ENCODE measurements at regions not wholly inside any gene's neighbourhood (a gene's known extent, or its start where the extent isn't known, plus 50 kb on each side); places are given as distances from the start of the nearest gene placed in this dataset.

DNA sequence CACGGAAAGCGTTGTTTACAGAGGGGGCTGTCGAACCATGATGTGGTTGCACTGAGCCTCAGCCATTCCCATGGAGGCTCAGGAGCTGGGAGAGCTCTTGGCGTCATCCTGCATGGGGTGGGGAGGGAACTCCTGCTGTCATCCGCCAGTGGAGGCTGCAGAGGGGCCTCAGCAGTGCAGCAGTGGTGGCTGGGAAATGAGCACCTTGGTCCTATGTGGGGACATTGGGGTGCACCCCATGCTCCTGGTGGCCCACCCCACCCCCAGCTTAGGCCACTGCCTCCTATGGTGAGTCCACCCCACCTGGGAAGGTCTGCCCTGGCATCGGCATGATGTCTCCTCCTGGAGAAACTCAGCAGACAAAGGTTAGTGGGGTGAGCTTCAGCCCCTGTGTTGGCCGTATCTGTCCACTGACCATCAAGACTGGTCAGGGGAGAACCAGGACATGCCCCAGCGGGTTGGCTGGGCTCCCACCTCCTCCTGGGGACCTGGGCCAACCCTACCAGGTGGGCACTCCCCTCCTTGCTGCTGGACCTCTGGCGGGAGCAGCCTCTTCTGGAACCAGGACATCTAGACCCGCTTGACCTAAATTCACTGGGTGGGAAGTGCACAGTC is 67.8 kb upstream of the HDAC4 start:
- ATAC-seq = no peak
- TF ChIP-seq ZNF70 (CRISPR knock-in tag; IDR thresholded peaks at IDR 0.05) (no peak), GLIS3 (CRISPR knock-in tag; IDR thresholded peaks at IDR 0.05) (no peak)
- TF ChIP-seq, protein P1, sequence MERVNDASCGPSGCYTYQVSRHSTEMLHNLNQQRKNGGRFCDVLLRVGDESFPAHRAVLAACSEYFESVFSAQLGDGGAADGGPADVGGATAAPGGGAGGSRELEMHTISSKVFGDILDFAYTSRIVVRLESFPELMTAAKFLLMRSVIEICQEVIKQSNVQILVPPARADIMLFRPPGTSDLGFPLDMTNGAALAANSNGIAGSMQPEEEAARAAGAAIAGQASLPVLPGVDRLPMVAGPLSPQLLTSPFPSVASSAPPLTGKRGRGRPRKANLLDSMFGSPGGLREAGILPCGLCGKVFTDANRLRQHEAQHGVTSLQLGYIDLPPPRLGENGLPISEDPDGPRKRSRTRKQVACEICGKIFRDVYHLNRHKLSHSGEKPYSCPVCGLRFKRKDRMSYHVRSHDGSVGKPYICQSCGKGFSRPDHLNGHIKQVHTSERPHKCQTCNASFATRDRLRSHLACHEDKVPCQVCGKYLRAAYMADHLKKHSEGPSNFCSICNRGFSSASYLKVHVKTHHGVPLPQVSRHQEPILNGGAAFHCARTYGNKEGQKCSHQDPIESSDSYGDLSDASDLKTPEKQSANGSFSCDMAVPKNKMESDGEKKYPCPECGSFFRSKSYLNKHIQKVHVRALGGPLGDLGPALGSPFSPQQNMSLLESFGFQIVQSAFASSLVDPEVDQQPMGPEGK (CRISPR knock-in tag; IDR thresholded peaks at IDR 0.05; ENCODE audit: borderline replicate concordance) = no peak

DNA sequence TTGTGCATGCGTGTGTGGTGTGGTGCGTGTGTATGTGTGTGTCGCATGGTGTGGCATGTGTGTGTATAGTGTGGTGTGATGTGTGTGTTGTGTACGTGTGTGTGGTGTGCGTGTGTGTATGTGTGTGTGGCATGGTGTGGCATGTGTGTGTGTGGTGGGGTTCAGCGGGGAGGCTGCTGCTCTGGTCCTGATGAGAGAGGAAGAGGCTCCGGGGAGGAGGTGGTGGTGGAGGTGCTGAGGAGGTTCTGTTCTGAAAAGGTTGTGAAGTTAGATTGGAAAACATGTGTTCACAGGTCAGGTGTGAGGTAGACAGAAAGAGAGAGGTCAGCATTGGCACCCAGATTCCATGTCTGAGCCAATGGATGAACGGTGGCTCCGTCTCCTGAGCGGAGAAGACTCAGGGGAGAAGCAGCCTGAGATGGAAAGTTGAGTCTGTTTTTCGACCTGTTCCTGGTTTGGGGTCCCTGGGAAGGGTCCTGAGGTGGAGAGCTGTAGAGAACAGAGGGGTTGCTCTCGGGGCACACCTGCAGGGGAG is 67.2 kb upstream of the HDAC4 start:
- TF ChIP-seq, protein P2, sequence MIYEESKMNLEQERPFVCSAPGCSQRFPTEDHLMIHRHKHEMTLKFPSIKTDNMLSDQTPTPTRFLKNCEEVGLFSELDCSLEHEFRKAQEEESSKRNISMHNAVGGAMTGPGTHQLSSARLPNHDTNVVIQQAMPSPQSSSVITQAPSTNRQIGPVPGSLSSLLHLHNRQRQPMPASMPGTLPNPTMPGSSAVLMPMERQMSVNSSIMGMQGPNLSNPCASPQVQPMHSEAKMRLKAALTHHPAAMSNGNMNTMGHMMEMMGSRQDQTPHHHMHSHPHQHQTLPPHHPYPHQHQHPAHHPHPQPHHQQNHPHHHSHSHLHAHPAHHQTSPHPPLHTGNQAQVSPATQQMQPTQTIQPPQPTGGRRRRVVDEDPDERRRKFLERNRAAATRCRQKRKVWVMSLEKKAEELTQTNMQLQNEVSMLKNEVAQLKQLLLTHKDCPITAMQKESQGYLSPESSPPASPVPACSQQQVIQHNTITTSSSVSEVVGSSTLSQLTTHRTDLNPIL (CRISPR knock-in tag; IDR thresholded peaks at IDR 0.05; ENCODE audit: low read depth) = no peak
- TF ChIP-seq ZNF565 (CRISPR knock-in tag; conservative IDR thresholded peaks at IDR 0.05; ENCODE audit: low read depth) = no peak
- no peak for TF ChIP-seq PPARA (CRISPR knock-in tag; IDR thresholded peaks at IDR 0.05; ENCODE audit: borderline replicate concordance)

DNA sequence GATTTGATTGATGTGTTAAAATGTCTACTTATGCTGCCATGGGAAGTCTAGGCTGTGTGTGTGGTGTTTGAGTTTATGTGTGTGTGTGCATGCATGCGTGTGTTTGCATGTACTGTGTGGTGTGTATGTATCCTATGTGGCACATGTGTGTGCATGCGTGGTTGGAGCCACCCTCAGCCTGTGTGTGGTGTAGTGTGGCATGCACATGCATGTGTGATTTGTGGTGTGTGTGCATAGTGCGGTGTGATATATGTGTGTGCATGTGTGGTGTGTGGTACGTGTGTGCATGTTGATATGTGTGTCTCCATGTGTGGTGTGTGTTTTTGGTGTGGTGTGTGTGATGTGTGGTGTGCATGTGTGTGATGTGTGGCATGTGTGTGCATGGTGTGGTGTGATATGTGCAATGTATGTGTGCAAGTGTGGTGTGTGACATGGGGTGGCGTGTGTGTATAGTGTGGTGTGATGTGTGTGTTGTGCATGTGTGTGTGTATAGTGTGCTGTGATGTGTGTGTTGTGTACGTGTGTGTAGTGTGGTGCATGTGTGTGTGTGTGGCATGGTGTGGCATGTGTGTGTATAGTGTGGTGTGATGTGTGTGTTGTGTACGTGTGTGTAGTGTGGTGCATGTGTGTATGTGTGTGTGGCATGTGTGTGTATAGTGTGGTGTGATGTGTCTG is 66.6 kb upstream of the HDAC4 start:
- no peak for TF ChIP-seq ZC3H10 (CRISPR knock-in tag; IDR thresholded peaks at IDR 0.05)
- TF ChIP-seq ZFP3 (CRISPR knock-in tag; IDR thresholded peaks at IDR 0.05) = no peak
- TF ChIP-seq, protein P1 (CRISPR knock-in tag; IDR thresholded peaks at IDR 0.05; ENCODE audit: borderline replicate concordance) = no peak
- TF ChIP-seq CSDC2 (CRISPR knock-in tag; IDR thresholded peaks at IDR 0.05) = no peak
- no peak for TF ChIP-seq TCF4 (CRISPR knock-in tag; IDR thresholded peaks at IDR 0.05; ENCODE audit: borderline replicate concordance)
- no peak for TF ChIP-seq RARB (CRISPR knock-in tag; IDR thresholded peaks at IDR 0.05)
- no peak for TF ChIP-seq TOX (CRISPR knock-in tag; IDR thresholded peaks at IDR 0.05; ENCODE audit: borderline replicate concordance)
- TF ChIP-seq ZFP30 (CRISPR knock-in tag; IDR thresholded peaks at IDR 0.05) = no peak
- no peak for TF ChIP-seq ZNF8 (CRISPR knock-in tag; IDR thresholded peaks at IDR 0.05)
- ATAC-seq = no peak

More for the DNA sequence above, 67.2 kb upstream of the HDAC4 start:
- ATAC-seq = no peak

DNA sequence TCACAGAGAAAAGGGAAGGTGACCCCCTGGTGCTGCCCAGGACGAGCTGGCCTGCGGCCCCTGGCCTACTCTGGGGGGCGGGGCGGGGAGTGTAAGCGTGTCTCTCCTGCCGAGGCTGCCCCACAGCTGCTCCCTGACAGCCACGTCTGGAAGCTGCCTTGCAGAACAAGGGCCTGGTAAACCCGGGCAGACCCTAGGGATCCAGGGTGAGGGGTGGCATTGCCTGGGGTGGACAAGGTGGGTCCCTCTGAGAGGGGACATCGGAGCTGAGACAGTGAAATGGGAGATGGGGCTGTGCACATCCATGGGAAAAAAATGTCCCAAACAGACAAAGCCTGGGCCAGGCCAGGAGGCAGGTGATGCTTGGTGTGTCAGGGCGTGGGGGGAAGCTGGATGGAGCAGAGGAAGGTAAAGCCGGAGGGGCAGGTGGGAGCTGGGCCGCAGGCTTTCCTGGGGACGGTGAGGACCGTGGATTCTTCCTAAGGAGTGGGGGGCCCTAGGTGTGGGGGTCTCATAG is 66.0 kb upstream of the HDAC4 start:
- no peak for ATAC-seq
- TF ChIP-seq, protein P3, sequence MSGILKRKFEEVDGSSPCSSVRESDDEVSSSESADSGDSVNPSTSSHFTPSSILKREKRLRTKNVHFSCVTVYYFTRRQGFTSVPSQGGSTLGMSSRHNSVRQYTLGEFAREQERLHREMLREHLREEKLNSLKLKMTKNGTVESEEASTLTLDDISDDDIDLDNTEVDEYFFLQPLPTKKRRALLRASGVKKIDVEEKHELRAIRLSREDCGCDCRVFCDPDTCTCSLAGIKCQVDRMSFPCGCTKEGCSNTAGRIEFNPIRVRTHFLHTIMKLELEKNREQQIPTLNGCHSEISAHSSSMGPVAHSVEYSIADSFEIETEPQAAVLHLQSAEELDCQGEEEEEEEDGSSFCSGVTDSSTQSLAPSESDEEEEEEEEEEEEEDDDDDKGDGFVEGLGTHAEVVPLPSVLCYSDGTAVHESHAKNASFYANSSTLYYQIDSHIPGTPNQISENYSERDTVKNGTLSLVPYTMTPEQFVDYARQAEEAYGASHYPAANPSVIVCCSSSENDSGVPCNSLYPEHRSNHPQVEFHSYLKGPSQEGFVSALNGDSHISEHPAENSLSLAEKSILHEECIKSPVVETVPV (CRISPR knock-in tag; IDR thresholded peaks at IDR 0.05) = no peak
- TF ChIP-seq, protein P4, sequence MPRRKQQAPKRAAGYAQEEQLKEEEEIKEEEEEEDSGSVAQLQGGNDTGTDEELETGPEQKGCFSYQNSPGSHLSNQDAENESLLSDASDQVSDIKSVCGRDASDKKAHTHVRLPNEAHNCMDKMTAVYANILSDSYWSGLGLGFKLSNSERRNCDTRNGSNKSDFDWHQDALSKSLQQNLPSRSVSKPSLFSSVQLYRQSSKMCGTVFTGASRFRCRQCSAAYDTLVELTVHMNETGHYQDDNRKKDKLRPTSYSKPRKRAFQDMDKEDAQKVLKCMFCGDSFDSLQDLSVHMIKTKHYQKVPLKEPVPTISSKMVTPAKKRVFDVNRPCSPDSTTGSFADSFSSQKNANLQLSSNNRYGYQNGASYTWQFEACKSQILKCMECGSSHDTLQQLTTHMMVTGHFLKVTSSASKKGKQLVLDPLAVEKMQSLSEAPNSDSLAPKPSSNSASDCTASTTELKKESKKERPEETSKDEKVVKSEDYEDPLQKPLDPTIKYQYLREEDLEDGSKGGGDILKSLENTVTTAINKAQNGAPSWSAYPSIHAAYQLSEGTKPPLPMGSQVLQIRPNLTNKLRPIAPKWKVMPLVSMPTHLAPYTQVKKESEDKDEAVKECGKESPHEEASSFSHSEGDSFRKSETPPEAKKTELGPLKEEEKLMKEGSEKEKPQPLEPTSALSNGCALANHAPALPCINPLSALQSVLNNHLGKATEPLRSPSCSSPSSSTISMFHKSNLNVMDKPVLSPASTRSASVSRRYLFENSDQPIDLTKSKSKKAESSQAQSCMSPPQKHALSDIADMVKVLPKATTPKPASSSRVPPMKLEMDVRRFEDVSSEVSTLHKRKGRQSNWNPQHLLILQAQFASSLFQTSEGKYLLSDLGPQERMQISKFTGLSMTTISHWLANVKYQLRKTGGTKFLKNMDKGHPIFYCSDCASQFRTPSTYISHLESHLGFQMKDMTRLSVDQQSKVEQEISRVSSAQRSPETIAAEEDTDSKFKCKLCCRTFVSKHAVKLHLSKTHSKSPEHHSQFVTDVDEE (CRISPR knock-in tag; IDR thresholded peaks at IDR 0.05) = no peak
